ENCODE measurements at regions not wholly inside any gene's neighbourhood (a gene's known extent, or its start where the extent isn't known, plus 50 kb on each side); places are given as distances from the start of the nearest gene placed in this dataset.

- DNase-seq: no peak
Measured at GRCh38 chr21:24988941-24989340, 618.3 kb downstream of the MRPL39 start.

DNA sequence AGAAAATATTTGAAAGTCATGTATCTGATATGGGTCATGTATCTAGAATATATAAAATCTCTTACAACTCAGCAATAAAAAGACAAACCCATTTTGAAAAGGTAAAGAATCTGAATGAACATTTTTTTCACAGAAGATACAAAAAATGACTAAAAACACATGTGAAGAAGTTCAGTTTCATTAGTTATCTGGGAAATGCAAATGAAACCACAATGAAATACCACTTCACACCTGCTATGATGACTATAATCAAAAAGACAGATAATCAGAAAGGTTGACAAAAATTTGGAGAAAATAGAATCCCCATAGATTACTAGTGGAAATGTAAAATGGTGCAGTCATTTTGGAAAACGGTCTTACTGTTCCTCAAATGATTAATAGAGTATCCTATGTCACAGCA lies 631.0 kb downstream of the MRPL39 start:
- DNase-seq: no peak

DNA sequence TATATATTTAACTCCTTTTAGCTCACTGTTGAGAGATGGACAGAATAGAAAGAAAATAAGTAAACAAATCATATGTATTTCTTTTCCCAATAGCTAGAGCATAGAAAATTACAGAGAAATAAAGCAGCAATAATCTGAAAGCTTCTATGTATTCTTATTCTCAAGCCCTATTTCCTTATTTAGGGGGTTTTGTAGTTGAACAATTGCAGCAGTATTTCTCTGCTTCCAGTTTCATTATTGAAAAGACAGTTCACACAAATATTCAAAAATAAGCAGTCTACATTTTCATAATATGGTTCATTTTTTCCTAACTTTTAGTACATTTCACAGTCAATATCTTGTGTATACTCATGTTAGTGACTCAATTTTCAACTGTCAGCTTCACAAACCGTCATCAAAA lies 638.2 kb downstream of the MRPL39 start:
- no peak for DNase-seq

- no peak for DNase-seq
Measured at GRCh38 chr21:24955275-24955961, 651.9 kb downstream of the MRPL39 start.

- DNase-seq: no peak
Measured at GRCh38 chr21:24948186-24948585, 659.1 kb downstream of the MRPL39 start.

DNA sequence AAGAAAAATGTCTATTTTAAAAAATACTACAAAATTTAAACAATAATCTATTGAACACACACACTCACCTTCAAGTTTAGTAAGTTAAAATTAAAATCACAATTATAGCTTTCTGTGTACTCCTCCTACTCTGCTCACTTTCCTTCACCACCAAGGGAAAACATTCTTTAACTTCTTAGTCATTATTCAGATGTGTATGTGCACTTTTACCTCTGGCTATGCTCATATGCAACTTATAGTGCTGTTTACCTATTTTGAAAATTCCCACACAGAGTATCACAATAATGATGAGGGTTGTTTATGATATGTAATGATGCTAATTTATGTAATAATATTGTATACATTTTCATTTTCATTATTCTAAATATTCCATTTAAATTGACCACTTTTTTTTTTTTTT lies 661.4 kb downstream of the MRPL39 start:
- no peak for DNase-seq

GRCh38 chr21:24941316-24942185 lies 665.7 kb downstream of the MRPL39 start:
- DNase-seq: no peak

DNA sequence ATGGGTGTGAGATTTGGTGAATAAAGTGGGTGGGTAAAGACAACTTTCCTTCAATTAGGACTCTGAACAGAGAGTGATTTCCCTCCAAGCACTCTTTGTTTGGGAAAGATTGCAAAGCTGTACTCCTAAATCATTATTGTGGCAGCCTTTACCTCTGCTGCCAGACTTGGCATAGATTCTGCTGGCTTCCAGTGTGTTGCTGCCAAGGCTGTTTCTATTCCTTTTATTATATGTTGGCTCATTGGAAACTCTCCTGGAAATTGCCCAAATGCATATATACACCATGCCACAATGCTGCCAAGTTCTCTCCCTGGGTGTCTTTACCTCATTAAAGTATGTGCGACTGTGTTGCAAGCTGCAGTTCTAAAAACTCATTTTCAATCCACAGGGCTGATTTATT lies 668.0 kb downstream of the MRPL39 start:
- no peak for DNase-seq

- no peak for DNase-seq
Measured at GRCh38 chr21:24938573-24938972, 668.7 kb downstream of the MRPL39 start.

- no peak for DNase-seq
Measured at GRCh38 chr21:24935991-24936390, 671.3 kb downstream of the MRPL39 start.

- no peak for DNase-seq
Measured at GRCh38 chr21:24910591-24910990, 696.7 kb downstream of the MRPL39 start.

DNA sequence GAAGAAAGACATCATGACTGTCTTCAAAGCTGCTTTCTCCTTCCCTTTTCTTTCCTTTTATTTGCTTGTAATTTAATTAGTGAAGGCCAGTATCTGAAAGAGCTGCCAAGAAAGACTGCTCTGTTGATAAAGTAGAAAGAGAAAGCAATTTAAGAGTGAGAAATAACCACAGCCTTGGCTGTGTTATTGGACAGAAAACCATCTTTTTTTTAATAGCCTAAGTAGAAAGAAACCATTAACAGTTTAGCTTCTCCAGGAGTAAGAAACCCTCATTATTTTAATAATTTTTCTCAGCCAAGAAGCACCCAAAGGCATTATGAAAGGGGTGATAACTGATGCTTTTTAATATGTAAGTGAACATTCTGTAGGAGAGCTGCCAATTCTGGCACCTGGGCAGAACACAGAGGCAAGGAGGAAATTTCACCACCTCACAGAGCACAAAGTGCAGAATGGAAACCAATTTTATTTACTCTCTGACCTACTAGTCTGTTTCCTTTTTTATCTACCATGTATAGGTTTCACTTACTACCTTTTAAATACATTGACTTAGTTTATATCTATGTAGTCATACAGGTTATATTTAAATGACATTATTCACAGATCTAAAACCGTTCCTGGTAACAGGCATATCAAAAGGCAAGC lies 703.2 kb downstream of the MRPL39 start:
- DNase-seq: no peak

DNA sequence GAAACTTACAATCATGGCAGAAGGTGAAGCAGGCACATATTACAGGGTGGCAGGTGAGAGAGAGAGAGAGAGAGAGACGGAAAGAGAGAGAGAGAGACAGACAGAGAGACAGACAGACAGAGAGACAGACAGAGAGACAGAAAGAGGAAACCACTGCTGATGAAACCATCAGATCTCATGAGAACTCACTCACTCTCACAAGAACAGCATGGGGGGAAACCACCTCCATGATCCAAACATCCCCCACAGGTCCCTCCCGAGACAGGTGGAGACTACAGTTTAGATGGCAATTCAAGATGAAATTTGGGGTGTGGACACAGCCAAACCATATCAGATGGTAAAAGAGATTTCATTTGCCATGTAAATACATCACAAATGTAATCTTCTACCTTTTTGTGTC lies 708.1 kb downstream of the MRPL39 start:
- DNase-seq: no peak

- no peak for DNase-seq
Measured at GRCh38 chr21:24897883-24898282, 709.4 kb downstream of the MRPL39 start.

- DNase-seq: no peak
Measured at GRCh38 chr21:24896735-24897124, 710.6 kb downstream of the MRPL39 start.

- no peak for DNase-seq
Measured at GRCh38 chr21:24895885-24896734, 711.2 kb downstream of the MRPL39 start.

- DNase-seq: no peak
Measured at GRCh38 chr21:24894324-24894723, 713.0 kb downstream of the MRPL39 start.

GRCh38 chr21:24890021-24890420 lies 717.3 kb downstream of the MRPL39 start:
- no peak for DNase-seq

DNA sequence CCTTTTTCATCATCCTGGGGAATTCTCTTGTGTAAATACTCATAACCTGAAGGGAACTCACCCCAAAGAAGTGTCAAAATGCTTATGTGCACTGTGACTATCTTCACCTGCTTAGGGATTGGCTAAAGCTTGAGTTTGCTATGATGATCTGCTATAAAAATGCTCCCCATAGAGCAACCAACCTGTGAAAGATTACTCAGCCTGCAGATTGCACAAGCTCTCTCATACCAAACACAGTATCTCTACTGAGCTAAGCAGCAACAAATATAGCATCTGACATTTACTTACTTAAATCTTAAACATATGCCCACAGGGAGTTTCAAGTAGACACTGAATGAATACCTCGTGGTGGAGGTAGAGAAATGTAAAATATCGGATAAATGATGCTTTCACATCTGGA lies 725.8 kb downstream of the MRPL39 start:
- DNase-seq: no peak

DNA sequence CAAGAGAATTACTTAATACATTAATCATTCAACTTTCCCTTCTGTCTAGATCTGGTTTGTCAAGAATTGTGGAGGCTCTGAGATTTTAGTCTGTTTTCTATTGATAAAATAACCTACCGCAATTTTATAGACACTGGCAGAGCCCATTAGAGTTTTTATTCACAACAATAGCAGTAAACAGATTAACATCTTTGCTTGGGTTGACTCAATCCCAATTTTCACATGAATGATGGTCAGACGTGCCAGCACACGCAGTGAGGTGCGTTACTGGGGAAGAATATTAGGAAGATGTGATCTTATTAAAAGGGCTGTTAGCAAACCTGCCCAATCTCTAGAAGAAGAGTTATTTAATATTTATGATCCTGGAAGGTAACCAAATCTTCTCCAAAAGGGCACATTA lies 736.6 kb downstream of the MRPL39 start:
- no peak for DNase-seq

- DNase-seq: no peak
Measured at GRCh38 chr21:24869862-24870261, 737.4 kb downstream of the MRPL39 start.

- DNase-seq: no peak
Measured at GRCh38 chr21:24868117-24868516, 739.2 kb downstream of the MRPL39 start.

GRCh38 chr21:24861471-24861870 lies 745.8 kb downstream of the MRPL39 start:
- no peak for DNase-seq

Data from CD4-positive, alpha-beta T cell treated with Interleukin-4 for 1 hour (primary cell).